ENCODE measurements at regions not wholly inside any gene's neighbourhood (a gene's known extent, or its start where the extent isn't known, plus 50 kb on each side); places are given as distances from the start of the nearest gene placed in this dataset.

DNA sequence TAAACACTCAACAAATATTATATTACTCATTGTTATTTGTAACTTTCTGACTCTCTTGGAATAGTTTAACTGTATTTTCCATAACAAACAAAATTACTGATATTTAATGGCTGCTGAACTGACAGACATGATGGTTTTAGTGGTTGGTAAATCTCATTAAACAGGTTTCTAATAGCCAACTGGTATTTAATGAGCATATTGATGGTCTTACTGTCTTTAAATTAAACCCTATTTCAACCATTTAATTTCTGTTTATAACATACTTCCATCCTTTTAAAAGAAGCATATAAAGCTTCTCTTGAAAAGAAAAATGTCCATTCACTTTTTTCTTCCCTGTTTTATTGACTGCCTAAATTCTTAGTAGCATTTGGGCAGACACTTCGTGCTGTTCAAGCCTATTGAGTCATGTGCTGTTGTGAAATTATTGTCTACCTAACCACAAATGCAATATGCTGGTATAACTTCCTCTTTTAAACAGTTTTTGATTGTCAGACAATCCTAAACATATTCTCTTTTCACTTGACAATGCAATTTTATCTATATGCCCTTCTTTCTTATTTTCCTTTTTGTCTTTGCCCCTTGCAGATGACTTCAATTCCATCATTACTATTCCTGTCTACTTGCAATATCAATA is 163.9 kb upstream of the SLC7A11 start:
- Histone ChIP-seq H3K4me3 (ENCODE audit: low read depth, low read length) (no peak overlapping the region), H3K36me3 (no peaks in the 10 kb centered on the region), H3K27me3 (no peaks in the 10 kb centered on the region), H3K9me3 (no peaks in the 10 kb centered on the region), H3K4me1 (no peaks in the 10 kb centered on the region)
- no peak for DNase-seq
- TF ChIP-seq, protein P1, sequence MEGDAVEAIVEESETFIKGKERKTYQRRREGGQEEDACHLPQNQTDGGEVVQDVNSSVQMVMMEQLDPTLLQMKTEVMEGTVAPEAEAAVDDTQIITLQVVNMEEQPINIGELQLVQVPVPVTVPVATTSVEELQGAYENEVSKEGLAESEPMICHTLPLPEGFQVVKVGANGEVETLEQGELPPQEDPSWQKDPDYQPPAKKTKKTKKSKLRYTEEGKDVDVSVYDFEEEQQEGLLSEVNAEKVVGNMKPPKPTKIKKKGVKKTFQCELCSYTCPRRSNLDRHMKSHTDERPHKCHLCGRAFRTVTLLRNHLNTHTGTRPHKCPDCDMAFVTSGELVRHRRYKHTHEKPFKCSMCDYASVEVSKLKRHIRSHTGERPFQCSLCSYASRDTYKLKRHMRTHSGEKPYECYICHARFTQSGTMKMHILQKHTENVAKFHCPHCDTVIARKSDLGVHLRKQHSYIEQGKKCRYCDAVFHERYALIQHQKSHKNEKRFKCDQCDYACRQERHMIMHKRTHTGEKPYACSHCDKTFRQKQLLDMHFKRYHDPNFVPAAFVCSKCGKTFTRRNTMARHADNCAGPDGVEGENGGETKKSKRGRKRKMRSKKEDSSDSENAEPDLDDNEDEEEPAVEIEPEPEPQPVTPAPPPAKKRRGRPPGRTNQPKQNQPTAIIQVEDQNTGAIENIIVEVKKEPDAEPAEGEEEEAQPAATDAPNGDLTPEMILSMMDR (IDR thresholded peaks at IDR 0.05; ENCODE audit: low read depth, low read length): no peak

DNA sequence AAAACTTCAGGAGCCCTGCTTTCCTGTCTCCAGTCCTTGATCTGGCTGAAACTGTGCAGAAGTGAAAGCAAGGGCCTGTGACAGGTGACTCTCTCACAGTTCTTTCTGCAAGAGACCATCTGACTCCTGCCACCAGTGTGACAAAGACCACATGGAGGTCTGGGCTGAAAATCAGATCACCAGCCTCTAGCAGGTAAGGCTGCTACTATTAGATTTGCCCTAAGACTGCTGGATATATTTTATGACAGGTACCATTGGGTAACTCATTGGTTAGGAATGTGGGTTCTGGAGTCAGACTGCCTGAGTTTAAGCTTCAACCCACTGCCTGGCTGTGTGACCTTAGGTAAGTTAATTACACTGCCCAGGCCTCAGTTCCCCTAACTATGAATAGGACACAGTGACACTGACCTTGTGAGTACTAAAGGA is 163.3 kb upstream of the SLC7A11 start:
- Histone ChIP-seq H3K4me3 (ENCODE audit: low read depth, low read length) (no peak overlapping the region), H3K4me1 (no peaks in the 10 kb centered on the region), H3K36me3 (no peaks in the 10 kb centered on the region), H3K9me3 (no peaks in the 10 kb centered on the region), H3K27me3 (no peaks in the 10 kb centered on the region)
- TF ChIP-seq, protein P1 (IDR thresholded peaks at IDR 0.05; ENCODE audit: low read depth, low read length): no peak
- no peak for DNase-seq

DNA sequence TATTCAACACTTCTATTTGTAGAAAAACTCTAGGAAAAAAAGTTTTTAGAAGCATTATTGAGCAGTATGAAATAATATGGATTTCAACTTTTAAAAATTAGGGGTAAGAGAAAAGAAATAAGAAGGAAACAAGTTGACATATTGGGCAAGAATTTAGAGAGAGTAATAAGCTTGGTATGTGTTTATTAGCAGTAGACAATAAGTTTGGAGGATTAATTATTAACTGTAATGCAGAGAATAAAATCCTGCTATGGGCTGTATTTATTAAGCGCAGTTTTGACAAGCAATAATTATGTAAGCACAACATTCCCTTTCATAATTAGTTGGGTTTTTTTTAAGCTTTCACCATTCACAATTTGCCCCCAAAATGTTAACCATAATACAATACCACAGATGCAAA is 162.7 kb upstream of the SLC7A11 start:
- H3K36me3 ChIP-seq: no peaks in the 10 kb centered on the region

DNA sequence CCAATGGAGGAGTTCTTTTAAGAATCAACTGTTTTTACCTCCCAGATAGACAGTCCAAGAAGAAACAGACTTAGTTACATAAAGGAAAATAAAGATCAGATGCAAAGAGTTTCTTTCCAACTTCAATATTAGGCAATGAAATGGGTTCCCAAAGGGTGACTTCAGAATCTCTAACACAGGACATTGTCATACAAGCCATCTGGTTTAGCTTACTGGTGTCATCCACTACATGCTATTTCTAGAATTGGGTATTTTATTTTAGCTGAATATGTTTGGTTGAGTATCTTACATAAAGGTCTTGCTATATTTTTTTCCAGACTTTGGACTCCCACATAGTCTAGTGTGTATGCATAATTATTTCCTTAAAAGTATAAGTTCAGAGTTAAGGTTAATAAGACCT is 162.1 kb upstream of the SLC7A11 start:
- TF ChIP-seq, protein P1 (IDR thresholded peaks at IDR 0.05; ENCODE audit: low read depth, low read length): no peak
- Histone ChIP-seq H3K27me3 (no peaks in the 10 kb centered on the region), H3K36me3 (no peaks in the 10 kb centered on the region), H3K4me3 (ENCODE audit: low read depth, low read length) (no peak overlapping the region), H3K9me3 (no peaks in the 10 kb centered on the region), H3K4me1 (no peaks in the 10 kb centered on the region)
- DNase-seq: no peak

More for the DNA sequence above, 162.7 kb upstream of the SLC7A11 start:
- no peak overlapping the region for H3K4me3 ChIP-seq (ENCODE audit: low read depth, low read length)
- H3K4me1 ChIP-seq: no peaks in the 10 kb centered on the region
- no peak for DNase-seq
- H3K9me3 ChIP-seq: no peaks in the 10 kb centered on the region
- no peaks in the 10 kb centered on the region for H3K27me3 ChIP-seq
- TF ChIP-seq, protein P1 (IDR thresholded peaks at IDR 0.05; ENCODE audit: low read depth, low read length): no peak

DNA sequence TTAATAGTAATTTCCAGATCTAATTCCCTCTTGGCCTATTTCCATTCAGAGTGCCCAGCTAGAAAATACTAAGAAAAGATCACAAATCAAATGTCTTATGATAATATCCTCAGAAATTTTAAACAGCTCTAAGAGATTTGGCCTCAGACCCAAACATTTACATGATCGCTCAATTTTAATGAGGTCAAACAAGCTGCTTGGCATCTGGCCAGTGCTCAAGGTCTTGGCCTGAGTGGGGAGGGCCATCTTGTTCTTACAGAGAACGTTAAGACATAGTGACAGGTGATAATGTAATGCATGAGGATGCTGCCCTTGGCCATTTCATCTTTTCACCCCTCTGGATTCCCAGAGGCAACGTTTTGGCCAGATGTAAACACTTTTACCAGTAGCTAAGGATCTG is 159.2 kb upstream of the SLC7A11 start:
- no peaks in the 10 kb centered on the region for H3K9me3 ChIP-seq
- peak; percentile 30 for DNase-seq
- no peaks in the 10 kb centered on the region for H3K36me3 ChIP-seq
- TF ChIP-seq, protein P1 (IDR thresholded peaks at IDR 0.05; ENCODE audit: low read depth, low read length): no peak
- H3K4me3 ChIP-seq (ENCODE audit: low read depth, low read length): no peak overlapping the region
- no peaks in the 10 kb centered on the region for H3K27me3 ChIP-seq
- H3K4me1 ChIP-seq: no peaks in the 10 kb centered on the region

DNA sequence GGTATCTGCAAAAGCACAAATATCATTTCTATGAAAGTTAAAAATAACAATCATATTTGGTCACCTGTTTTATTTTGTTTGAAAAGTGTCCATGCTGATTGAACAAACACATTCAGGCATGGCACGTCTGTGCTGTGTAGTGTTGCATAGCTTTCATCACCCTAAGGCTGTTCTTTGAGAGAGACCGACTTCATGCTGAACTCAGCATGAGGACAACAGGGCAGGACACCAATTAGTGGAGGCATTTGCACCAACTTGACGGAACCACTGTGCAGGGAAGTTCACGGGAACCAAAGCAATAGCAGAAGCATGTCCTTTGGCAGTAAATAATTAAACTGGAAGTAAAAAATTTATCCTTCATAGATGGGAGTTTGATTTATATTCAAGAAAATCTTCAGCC is 158.4 kb upstream of the SLC7A11 start:
- Histone ChIP-seq H3K4me1 (no peaks in the 10 kb centered on the region), H3K27me3 (no peaks in the 10 kb centered on the region), H3K9me3 (no peaks in the 10 kb centered on the region), H3K4me3 (ENCODE audit: low read depth, low read length) (no peak overlapping the region), H3K36me3 (no peaks in the 10 kb centered on the region)
- DNase-seq: no peak
- TF ChIP-seq, protein P1 (IDR thresholded peaks at IDR 0.05; ENCODE audit: low read depth, low read length): no peak
